Epidermal melanocyte (primary cell): ENCODE measurements at regions not wholly inside any gene's neighbourhood (a gene's known extent, or its start where the extent isn't known, plus 50 kb on each side); places are given as distances from the start of the nearest gene placed in this dataset.

Experiments
- DNase-seq: peaks from one replicate; pipeline ENCODE4 v3.0.0; 2011; ENCODE audit warnings: low spot score; ENCODE audit not compliant: insufficient read length

DNA sequence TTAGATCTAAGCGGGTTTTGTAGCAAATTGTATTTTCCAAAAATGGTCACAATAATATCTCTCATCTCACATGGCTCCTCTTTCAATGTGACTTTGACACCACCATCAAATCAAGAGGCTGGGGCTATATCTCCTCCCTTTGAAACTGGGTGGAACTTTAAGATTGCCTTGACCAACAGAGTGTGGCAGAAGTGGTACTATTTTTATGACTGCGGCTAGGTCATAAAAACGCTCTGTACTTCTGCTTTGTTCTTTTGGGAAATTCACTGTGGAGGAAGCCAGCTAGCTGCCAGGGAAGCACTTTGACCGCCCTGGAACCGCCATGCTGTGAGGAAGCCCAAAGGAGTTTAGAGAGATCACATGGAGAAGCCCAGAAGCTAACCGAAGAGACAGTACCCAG lies 50.7 kb upstream of the ACOT11 start:
- no peak for DNase-seq

DNA sequence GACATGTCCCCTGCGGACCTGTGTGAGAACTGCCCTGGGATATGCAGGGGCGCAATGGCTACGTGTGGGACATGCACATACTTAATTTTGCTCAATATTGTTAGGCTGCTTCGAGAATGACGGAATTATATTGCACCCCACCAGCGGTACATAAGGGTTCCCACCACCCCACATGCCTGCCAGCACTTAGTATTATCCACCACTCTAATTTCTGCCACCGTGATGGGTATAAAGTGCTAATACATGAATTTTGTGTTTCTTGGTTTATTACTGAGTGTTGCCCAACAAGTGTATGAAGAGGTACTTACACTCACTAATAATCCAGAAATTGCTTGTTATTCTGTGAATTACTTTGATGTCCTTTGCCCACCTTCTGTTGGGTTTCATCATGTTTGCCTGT lies 52.1 kb upstream of the ACOT11 start:
- DNase-seq, result no peak

DNA sequence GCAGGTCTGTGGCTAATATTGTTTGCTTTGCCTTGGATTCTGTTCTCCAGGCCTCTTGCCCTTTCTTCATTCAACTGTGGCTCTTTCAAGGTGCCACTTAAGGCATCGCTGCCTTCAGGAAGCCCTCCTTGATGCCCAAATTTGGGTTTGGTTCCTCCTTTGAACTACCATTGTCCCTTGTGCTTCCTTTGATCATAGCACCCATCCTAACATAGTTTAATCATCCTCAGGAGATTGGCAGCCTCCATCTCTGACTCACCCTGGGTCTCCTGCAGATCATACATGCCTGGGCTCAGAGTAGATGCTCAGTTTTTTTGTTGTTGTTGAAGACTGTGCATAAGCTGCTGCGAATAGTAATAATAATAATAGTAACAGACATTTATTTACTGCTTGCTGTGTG lies 54.4 kb upstream of the ACOT11 start:
- DNase-seq, result no peak

DNA sequence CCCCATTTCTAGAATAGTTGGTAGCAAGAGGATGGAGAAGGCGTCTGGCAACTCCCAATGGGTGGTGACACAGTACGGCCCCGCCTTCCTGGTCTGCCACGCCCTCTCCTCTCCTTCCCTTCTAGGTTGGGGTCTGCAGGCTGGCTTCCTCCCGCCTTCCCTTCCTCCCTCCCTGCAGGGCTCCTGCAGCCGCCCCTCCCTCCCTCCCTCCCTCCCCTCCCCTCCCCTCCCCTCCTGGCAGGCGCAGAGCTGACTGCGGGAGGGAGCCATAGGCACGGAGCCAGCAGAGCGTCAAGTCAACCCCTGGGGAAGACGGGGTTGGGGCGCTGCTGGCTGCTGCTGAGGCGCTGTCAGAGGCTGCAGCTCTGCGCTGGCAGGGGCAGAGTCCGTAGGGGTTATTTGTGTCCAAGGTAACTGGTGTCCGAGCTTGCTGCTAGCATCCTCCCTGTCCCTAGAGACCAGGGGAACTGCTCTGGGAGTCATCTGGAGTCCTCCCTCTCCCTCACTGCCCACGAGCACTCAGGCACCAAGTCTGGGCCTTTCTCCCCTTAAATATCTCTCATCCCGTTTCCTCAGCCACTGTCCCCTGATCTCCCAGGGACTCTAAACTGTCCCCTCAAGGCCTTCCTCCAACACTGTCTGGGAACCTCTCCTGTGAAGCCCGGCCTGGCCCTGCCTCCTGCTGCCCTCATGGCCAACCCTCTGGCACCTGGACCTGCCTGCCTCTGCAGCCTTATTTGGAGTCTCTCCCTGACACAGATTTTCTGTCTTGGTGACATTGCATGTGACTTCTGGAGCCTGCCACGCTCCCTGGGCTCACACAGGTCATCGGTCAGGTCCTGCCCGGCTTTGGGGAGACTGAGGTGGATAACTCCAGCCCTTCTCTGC lies 57.4 kb upstream of the ACOT11 start:
- no peak for DNase-seq

DNA sequence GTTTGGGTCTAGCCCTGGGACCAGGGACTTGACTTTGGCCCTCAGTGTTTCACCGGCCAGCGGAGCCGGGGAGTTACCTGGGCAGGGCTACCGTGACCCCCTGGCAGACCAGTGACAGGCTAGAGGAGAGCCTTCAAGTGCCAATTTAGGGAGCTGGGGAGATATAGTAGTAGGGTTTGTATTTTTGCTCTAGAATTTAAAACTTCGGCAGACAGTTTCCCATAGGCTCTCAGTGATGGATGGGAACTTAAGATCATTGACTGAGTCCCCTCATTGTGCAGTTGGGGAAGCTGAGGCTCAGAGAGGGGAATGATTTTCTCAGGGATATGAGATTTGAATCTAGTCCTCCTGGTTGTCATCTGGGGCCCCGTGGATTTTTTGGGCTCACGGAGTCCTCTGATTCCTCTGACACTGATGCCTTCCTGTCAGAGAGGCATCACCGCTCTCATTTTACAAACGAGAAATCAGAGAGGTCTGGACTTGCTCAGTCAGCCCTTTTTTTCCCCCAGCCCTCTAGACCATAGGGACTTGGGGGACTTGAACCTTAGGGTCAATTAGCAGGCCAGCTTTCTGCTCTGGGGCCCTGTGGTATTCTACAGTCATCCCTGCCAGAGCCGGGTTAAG lies 58.3 kb upstream of the ACOT11 start:
- DNase-seq, result no peak

DNA sequence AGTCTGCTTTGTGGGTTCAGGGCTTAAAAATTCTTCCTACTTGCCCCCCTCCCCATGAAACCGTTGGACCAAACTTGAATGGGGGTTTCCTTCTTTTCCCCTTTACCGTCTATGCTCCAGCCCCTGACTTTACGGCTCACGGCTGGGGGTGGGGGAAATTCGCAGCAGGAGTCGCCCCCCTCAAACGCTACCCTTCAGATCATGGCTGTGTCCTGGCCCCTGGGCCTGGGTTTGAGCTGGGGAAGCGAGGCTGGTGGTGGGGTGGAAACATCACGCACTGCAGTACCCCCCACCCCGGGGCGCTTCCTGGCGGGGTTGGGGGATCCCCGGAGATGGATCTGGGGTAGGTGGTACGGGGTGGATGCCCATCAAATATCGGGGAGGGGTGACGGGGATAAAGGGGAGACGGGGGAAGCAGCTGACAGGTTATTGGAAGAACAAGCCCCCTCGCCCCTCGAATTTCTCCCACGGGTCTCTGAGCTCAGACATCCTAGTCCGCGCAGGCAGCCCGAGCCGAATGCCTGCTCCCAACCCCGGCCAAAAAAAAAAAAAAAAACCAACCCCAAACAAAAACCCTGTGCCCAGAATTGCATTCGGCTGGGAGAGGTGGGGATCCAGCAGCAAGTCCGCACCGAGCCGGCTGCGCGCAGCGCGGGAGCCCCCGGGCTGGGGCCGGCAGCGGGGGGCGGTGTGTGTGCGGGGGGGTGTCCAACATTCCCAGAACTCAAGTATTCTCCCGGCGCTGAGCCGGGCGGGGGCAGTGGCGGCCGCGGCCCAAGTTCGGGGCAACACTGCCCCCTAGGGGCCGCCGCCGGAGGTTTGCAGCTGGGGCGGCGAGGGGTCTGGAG lies 59.0 kb upstream of the ACOT11 start:
- DNase-seq, result peak; percentile 90

DNA sequence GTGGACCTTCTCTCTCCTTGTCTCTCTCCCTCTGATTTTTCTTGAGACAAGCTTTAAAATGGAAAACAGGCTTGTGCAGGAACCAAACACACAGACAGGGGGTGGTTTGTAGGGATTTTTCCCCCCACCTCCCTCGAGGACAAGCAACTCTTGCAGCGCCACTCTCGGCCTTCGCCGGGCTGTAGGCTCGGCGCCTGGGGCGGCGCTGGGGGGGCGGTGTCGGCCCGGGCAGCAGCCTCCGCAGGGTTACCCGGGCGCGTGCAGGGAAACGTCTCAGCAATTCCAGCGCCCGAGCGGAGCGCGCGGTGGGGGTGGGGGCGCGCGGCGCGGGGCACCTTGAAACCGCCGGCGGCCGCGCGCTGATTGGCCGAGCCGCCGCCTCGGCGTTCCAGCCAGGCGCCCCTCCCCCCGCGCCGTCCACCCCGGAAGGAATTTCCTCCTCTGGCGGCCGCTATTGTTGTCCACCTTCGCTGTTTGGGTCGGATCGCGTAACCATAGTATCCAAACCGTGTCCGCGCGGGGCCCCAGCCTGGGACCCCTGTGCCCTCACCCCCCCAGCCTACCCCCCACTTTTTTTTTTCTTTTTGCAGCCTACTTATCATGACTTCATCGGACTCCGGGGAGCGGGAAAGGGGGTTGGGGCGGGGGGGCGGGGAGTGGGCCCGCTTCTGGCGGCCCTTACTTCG lies 59.8 kb upstream of the ACOT11 start:
- peak; percentile 90 for DNase-seq

DNA sequence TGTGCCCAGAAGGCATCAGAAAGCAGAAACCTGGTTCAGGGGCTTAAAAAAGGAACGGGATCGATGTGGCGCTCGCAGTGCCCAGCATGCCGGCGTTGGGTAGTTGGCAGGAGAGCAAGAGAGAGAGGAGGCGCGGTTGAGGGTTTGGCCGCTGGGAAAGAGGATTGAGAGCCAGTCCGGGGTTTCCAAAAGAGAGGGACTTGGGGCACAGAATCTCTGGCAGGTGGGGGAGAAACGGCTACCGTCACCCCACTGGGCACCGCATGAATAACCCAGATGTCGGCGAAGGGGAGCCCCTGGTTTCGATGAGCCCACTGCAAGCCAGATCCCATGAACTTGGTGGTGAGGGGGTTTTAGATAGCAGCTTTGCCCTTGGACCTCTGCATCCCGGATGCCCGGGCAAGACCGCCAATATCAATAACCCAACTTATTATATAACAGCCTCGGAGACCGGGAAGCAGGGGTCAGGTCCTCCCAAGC lies 60.4 kb upstream of the ACOT11 start:
- DNase-seq, result no peak

DNA sequence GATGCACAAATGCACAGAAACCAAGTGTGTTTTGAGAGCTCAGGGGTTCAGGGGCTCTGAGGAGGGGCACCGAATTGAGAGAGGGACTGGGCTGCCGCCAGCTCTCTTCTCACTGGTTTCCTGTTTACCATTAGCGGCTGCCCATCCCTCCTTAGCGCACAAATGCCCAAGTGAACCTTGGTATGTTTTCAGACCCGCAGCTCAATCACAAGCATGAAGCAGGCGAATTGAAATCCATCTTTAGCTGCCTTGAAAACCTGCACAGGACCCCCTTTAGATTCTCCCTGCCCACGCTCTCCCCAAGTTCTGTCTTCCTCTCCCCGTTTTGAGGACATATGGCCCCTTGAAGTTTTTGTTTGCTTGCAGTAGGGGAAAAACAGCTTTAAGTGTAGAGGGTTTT lies 61.1 kb upstream of the ACOT11 start:
- no peak for DNase-seq

DNA sequence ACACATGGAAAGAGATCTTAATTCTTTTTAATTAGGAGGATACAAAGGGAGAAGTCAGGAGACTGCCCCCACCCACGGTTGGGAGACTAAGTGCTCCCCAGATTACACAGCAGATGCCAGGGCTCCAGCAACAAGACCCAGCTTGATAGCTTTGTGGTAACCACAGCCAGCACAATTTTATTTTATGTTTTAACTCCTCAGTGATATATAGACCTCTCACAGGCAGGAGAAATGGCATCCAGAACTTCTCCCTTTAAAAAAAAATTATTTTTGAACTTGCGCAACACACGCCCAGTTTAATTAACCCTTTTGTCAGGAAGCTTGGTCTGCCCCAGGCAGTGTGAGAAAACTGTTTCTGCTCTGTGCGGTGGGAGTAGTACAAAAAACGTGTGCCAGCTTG lies 62.6 kb upstream of the ACOT11 start:
- no peak for DNase-seq

DNA sequence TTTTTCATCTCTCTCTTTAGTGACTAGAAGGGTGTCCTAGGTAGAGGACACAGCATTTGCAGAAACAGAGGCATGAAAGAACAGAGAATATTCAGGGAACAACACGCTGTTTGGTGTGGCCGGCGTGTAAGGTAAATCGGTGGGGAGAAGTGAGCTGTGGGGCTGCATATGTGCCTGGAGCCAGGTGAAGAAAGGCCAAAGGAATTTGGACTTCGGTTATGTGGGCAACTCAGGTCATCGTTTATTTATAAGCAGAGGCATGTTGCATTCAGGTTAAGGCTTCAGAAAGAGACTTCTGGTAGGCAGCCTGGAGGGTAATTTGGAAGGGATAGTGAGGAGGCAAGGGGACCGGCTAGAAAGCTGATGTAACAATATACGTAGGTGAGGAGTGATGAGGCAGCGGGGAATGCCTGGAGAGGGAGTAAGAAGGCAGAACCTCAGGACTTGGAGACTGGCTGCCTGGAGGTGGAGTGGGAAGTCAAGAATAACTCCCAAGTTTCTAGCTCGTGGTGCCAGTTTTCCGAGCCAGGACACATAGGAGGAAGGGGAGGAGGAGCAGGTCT lies 64.1 kb upstream of the ACOT11 start:
- DNase-seq, result no peak

DNA sequence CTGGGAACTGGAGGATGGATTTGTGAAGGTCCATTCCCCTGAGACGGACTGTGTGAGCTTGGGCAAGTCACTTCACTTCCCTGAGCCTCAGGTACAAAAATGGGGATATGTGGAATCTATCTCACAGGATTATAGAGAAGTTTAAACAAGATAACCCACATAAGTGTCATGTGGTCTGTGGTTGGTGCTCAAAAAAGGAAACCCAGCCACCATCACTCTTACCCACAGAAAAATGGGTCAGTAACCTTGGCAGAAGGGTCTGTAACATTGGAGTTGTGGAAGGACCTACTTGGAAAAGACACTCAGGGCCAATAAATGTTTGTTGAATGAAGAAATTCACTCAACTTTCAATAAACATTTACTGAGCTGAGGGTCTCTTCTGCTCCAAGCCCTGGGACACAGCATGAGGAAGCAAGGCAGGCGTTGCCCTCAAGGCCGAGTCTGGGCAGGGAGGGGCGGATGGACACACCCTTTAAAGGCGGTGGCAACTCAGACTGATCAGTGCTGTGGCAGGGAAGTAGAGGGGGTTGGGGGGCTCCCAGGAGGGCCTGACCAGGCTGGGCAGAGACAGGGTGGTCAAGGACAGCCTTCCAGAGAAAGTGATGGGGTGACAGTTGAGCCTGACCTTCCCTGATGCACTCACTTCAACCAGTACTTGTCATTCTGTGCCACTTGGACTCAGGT lies 66.7 kb upstream of the ACOT11 start:
- DNase-seq, result no peak

DNA sequence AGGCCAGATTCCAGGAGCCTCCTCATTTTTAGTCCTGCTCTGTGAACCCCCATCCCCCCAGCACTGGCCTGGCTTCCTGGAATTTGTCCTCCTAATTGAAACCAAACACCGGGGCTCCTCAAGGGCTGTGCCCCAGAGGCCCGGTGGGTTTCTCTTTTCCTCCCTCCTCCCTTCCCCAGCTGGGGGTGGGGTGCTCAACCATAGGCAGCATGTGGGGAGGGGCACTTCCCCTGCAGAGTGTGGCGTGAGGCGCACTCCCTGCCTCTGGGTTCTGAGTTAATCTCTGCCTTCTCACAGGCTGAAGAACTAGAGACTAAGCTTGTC lies 67.5 kb upstream of the ACOT11 start:
- DNase-seq, result no peak

DNA sequence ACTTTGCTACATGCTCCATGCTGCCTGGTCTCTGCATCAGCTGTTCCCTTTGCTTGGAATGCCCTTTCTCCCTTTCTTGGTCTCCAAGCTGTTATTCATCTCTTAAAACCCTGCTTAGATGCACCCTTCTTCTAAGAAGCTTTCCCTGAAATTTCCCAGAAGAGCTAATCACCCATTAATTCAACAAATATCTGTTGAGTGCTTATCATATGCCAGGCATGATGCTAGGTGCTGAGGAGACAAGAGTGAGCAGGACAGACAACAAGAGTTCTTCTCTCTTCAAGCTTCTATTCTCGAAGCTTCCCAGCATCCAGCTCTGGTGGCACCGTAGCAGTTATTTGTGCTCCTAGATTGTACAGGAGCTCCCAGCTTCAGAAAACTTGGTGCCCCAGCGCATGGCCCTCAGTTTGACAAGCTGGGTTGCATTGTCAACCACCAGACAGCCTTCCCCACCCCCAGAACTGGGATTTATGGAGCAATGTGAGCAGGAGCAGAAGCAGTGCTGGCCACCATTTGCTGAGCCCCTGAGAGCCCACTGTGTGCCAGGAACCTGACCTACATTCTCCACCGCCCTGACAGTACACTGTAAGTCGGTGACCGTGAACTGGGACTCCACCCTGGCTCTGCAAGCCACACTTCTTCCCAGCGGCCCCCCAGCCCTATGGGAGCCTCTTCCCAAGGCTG lies 68.0 kb upstream of the ACOT11 start:
- DNase-seq, result no peak

DNA sequence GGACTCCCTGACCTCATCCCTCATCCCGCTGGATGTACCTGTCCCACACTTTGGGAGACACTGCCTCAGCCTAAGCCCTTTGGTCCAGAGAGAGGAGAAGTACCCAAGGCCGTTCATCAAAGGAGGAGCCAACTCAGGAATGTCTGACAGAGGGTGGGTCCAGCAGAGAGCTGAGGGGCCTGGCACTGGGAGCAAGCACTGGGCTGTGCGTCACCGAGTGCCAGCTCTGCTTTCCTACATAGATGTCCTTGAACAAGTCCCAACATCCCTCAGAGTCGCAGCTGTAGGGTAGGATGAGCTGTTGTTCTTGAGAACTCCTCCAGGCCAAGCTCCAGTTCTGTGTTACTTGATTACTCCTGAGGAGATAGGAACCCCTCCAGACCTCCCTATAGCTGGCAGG lies 68.8 kb upstream of the ACOT11 start:
- DNase-seq, result no peak

DNA sequence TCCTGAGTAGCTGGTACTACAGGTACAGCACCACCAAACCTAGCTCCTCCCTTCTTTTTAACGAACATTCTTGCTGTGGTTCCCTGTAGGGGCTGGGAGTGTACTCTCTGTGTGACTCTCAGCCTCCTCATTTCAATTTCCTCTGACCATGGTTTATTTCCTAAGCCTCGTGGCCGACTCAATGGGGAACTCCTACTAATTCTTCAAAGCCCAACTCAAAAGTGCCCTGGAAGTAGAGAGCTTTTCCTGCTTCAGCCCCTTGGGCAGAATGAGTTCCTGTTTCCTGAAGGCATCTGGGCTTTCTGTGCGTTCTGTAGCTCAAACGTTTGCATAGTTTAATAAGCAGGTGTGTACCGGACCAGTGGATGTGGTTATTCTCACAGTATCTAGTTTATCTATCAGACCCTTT lies 70.9 kb upstream of the ACOT11 start:
- DNase-seq, result no peak

DNA sequence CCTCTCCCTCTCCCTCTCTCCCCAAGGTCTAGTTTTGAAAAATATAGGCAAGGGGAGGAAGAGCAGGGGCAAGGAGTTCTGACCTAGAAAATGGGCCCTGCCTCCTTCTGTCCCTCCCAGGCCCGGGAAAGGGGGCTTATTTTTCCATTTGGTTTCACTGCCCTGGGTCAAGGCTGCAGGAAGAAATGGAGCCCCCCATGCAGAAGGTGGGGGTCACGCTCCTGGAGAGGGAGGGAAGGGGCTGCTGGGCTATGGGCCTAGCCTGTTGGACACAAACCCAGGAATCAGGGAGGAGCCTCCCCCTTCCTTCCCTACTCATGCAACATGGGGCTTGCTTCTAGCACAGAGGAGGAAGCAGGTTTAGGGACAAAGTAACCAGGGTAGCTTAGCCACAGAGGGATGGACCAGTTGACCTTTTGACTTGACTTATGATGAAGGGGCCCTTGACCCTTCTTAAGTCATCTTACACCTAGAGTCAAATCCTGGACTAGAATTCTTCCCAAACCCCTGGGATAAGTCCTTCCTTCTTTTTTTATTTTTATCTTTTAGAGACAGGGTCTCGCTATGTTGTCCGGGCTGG lies 70.4 kb upstream of the SSBP3 start:
- no peak for DNase-seq

DNA sequence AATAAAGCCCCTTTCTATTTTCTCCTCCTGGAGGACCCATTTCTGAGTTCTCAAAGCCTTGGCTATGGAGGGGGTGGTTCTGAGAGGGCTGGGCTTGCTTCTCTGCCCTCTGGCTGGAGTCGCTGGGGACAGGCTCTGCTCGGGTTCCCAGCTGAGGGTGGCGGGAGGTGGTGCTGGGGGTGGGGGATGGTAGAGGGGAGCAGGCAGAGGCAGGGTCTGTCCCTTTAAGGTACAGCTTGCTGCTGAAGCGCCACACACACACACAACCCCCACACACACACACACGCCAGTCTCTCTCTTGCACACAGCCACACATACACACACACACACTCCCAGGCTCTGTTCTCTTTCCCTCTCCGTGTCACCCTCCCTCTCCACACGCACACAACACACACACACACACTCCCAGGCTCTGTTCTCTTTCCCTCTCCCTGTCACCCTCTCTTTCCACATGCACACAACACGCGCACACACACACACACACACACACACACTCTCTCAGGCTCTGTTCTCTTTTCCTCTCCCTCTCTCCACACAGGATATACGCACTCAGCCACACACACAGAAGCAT lies 69.8 kb upstream of the SSBP3 start:
- DNase-seq, result no peak

DNA sequence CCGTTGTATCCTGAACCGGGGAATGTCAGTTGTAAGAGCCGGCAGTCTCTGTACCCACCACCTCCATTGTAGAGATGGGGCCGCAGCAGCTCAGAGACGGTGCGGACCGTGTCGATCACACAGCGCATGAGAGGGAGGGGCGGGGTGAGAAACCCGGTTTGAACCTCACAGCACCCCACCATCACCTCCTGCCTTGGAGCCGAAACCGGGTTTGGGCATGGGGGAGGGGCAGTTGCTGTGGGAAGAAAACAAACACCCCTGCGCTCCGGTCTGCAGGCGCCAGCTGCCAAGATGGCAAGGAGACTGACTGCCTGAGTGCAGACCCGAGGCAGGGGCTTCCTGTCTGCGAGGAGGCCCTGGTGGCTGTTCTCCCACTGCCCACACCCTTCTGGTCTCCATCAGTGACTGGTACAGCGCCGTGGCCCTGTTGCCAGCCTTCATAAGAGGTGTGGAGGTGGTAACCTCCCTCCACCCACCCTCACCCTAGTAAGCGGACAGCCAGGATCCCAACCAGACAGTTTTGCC lies 69.2 kb upstream of the SSBP3 start:
- no peak for DNase-seq
